ENCODE measurements at regions not wholly inside any gene's neighbourhood (a gene's known extent, or its start where the extent isn't known, plus 50 kb on each side); places are given as distances from the start of the nearest gene placed in this dataset.

- no peak for DNase-seq (ENCODE audit: low read depth)
- FAIRE-seq, result no peak
These were observed 56.5 kb upstream of the EEPD1 start for GRCh38 chr7:36096460-36097095.

GRCh38 chr7:36098096-36098495 lies 55.0 kb upstream of the EEPD1 start:
- DNase-seq (ENCODE audit: low read depth) (no peak), FAIRE-seq (no peak)
- no peak for TF ChIP-seq CTCF (IDR thresholded peaks at IDR 0.05; ENCODE audit: insufficient read depth, low read length, severe bottlenecking)
- Histone ChIP-seq H3K36me3 (ENCODE audit: control insufficient read depth, insufficient read depth, low read length) (no peaks in the 10 kb centered on the region), H3K27me3 (ENCODE audit: control insufficient read depth, insufficient read depth, low read length) (peaks cover 2% of the 10 kb centered on the region), H3K4me3 (ENCODE audit: low read depth, low read length) (no peak overlapping the region)

More at GRCh38 chr7:36096460-36097095, 56.5 kb upstream of the EEPD1 start:
- Histone ChIP-seq H3K36me3 (ENCODE audit: control insufficient read depth, insufficient read depth, low read length) (no peaks in the 10 kb centered on the region), H3K4me3 (ENCODE audit: low read depth, low read length) (no peak overlapping the region), H3K27me3 (ENCODE audit: control insufficient read depth, insufficient read depth, low read length) (peaks cover 2% of the 10 kb centered on the region)
- TF ChIP-seq CTCF (IDR thresholded peaks at IDR 0.05; ENCODE audit: insufficient read depth, low read length, severe bottlenecking), result no peak

GRCh38 chr7:36100226-36100625 lies 52.8 kb upstream of the EEPD1 start:
- FAIRE-seq (no peak), DNase-seq (ENCODE audit: low read depth) (no peak)
- H3K4me3 ChIP-seq (ENCODE audit: low read depth, low read length), result no peak overlapping the region
- TF ChIP-seq CTCF (IDR thresholded peaks at IDR 0.05; ENCODE audit: insufficient read depth, low read length, severe bottlenecking), result no peak
- H3K27me3 ChIP-seq (ENCODE audit: control insufficient read depth, insufficient read depth, low read length), result peaks cover 2% of the 10 kb centered on the region
- no peaks in the 10 kb centered on the region for H3K36me3 ChIP-seq (ENCODE audit: control insufficient read depth, insufficient read depth, low read length)

GRCh38 chr7:36100634-36101033 lies 52.4 kb upstream of the EEPD1 start:
- Histone ChIP-seq H3K36me3 (ENCODE audit: control insufficient read depth, insufficient read depth, low read length) (no peaks in the 10 kb centered on the region), H3K4me3 (ENCODE audit: low read depth, low read length) (no peak overlapping the region), H3K27me3 (ENCODE audit: control insufficient read depth, insufficient read depth, low read length) (peaks cover 2% of the 10 kb centered on the region)
- TF ChIP-seq CTCF (IDR thresholded peaks at IDR 0.05; ENCODE audit: insufficient read depth, low read length, severe bottlenecking), result no peak
- DNase-seq (ENCODE audit: low read depth) (no peak), FAIRE-seq (no peak)

All from bronchial epithelial cell (primary cell).